SK-N-MC (cell line): ENCODE measurements at regions not wholly inside any gene's neighbourhood (a gene's known extent, or its start where the extent isn't known, plus 50 kb on each side); places are given as distances from the start of the nearest gene placed in this dataset.

Experiments
- EZH2 ChIP-seq: fragments of 200-600 bp; sonication (generic); IDR thresholded peaks from one replicate; pipeline ENCODE4 v1.6.1; 2017; ENCODE audit warnings: antibody characterized with exemption
- FOXP2 ChIP-seq: optimal IDR thresholded peaks from 2 replicates; pipeline ENCODE3; 2011; ENCODE audit warnings: mild to moderate bottlenecking, moderate library complexity; ENCODE audit not compliant: insufficient read depth; ENCODE audit errors: extremely low read length, control extremely low read depth
- POLR2AphosphoS5 ChIP-seq: IDR thresholded peaks from 2 replicates; pipeline ENCODE4 v1.6.1; 2012; ENCODE audit warnings: mild to moderate bottlenecking, low read depth, low read length, borderline replicate concordance

GRCh38 chr3:34696831-34697230, 898.4 kb downstream of the PDCD6IP start:
- TF ChIP-seq POLR2AphosphoS5 (no peak), EZH2 (no peak), FOXP2 (no peak)
